Left lung (tissue), 4 donors: ENCODE measurements at regions not wholly inside any gene's neighbourhood (a gene's known extent, or its start where the extent isn't known, plus 50 kb on each side); places are given as distances from the start of the nearest gene placed in this dataset.

Experiments
- ATAC-seq: fragments of 200-7000 bp; cut with Tn5 transposase; one replicate; pipeline ENCODE4 v1.9.1; 2020; ENCODE audit warnings: moderate library complexity
- DNase-seq, 4 donors: peaks; one replicate each; pipeline ENCODE4 v3.0.0-alpha.2; 2013 to 2020
- H3K27ac ChIP-seq, 2 donors: fragments of 200-600 bp; sonication (generic) in 1 of 2; one replicate each; pipeline versions ENCODE4 v1.5.0 to v1.8.0; 2020 to 2021
- H3K27me3 ChIP-seq, 2 donors: fragments of 200-600 bp; sonication (generic) in 1 of 2; one replicate each; pipeline versions ENCODE4 v1.5.0 to v1.8.0; 2020 to 2021
- H3K36me3 ChIP-seq, 2 donors: fragments of 200-600 bp; sonication (generic) in 1 of 2; one replicate each; pipeline versions ENCODE4 v1.5.0 to v1.8.0; 2020 to 2021
- H3K4me1 ChIP-seq, 2 donors: fragments of 200-600 bp; one replicate each; pipeline ENCODE4 v1.8.0; 2021
- H3K4me3 ChIP-seq, 2 donors: fragments of 200-600 bp; sonication (generic) in 1 of 2; one replicate each; pipeline versions ENCODE4 v1.5.0 to v1.8.0; 2020 to 2021; ENCODE audit warnings: mild to moderate bottlenecking in 1 of 2
- H3K9me3 ChIP-seq, 2 donors: fragments of 200-600 bp; sonication (generic) in 1 of 2; one replicate each; pipeline versions ENCODE4 v1.5.0 to v1.8.0; 2020 to 2021
- CTCF ChIP-seq, 2 donors: fragments of 200-600 bp; sonication (generic) in 1 of 2; IDR thresholded peaks; one replicate each; pipeline versions ENCODE4 v1.5.0 to v1.8.0; 2021; ENCODE audit warnings: antibody characterized with exemption in 2 of 2
- intact Hi-C, 2 donors: fragments of 100-400 bp; cut with DNase I; formaldehyde crosslinking; loops; one replicate each; pipeline versions ENCODE4 v1.11.2 to v1.14.2; 2022
- donor health status: DM: no; HTN: yes; CAD: no.
- donor health status: DM: no; HTN: no; CAD: no.

DNA sequence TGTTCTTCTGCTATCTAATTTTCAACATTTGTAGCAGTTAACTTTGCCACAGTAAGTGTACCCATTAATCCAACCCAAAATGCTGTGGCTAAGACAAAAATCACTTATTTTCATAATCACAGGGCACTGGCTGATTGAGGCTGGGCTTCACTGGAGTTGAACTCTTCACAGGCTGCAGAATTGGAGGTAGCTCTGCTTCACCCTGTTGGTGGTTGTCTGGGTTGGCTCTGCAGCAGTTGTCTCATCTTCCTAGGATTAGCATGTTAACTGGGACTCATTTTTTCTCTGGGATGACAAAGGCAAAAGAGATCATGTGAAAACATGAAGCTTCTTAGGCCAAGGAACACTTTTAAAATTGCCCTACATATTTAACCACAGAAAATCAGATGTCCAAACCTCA is 518.9 kb downstream of the TLR4 start:
- intact Hi-C loops, result no loop called here
- no peaks in the 10 kb centered on the region for H3K9me3 ChIP-seq
- no peak for TF ChIP-seq CTCF (IDR thresholded peaks at IDR 0.05)
- H3K27ac ChIP-seq, result no peak overlapping the region
- DNase-seq (no peak), ATAC-seq (no peak)
- no peaks in the 10 kb centered on the region for H3K4me1 ChIP-seq
- H3K4me3 ChIP-seq, result no peak overlapping the region
- no peaks in the 10 kb centered on the region for H3K36me3 ChIP-seq
- no peaks in the 10 kb centered on the region for H3K27me3 ChIP-seq

- H3K9me3 ChIP-seq, result no peaks in the 10 kb centered on the region
- intact Hi-C loops, result no loop called here
- no peak for TF ChIP-seq CTCF (IDR thresholded peaks at IDR 0.05)
- ATAC-seq, result no peak
- DNase-seq, result no peak
- H3K4me1 ChIP-seq, result no peaks in the 10 kb centered on the region
- no peak overlapping the region for H3K27ac ChIP-seq
- H3K27me3 ChIP-seq, result no peaks in the 10 kb centered on the region
- no peak overlapping the region for H3K4me3 ChIP-seq
- H3K36me3 ChIP-seq, result no peaks in the 10 kb centered on the region
These were observed 526.1 kb downstream of the TLR4 start for GRCh38 chr9:118230329-118230728.

DNA sequence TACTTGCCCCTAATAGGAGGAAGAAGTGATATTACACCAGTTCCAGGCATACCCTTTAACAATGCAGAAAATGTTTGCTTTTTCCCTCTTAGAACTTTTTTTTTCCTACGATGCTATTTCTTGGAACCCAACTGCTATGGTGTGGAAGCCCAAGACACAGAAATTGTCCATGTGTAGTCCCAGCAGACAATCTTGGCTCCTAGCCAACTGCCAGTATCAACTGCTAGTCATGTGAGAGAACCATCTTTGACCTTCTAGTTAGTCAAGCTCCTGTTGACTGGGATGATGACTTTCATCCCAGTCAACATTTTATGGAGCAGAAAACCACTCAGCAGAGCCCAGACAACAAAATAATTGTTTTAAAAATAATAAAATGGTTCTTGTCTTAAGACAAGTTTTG is 532.4 kb downstream of the TLR4 start:
- Histone ChIP-seq H3K4me3 (no peak overlapping the region), H3K36me3 (no peaks in the 10 kb centered on the region), H3K27me3 (no peaks in the 10 kb centered on the region), H3K27ac (no peak overlapping the region), H3K4me1 (no peaks in the 10 kb centered on the region), H3K9me3 (peaks cover 0 to 20% of the 10 kb centered on the region in 2 donors)
- DNase-seq, result no peak
- no peak for TF ChIP-seq CTCF (IDR thresholded peaks at IDR 0.05)
- intact Hi-C loops, result no loop called here
- no peak for ATAC-seq

GRCh38 chr9:118238139-118238538 is 533.9 kb downstream of the TLR4 start:
- H3K4me1 ChIP-seq, result no peaks in the 10 kb centered on the region
- ATAC-seq (no peak), DNase-seq (no peak)
- no peak for TF ChIP-seq CTCF (IDR thresholded peaks at IDR 0.05)
- no peak overlapping the region for H3K4me3 ChIP-seq
- H3K27me3 ChIP-seq, result no peaks in the 10 kb centered on the region
- H3K9me3 ChIP-seq, result peaks cover 0 to 24% of the 10 kb centered on the region in 2 donors
- intact Hi-C loops, result no loop called here
- no peak overlapping the region for H3K27ac ChIP-seq
- no peaks in the 10 kb centered on the region for H3K36me3 ChIP-seq

- intact Hi-C loops, result no loop called here
These were observed 547.8 kb downstream of the TLR4 start for GRCh38 chr9:118252027-118252426.

More at GRCh38 chr9:118252027-118252426, 547.8 kb downstream of the TLR4 start:
- Histone ChIP-seq H3K27ac (no peak overlapping the region), H3K27me3 (no peaks in the 10 kb centered on the region), H3K9me3 (peaks cover 1 to 16% of the 10 kb centered on the region in 2 donors), H3K4me3 (no peak overlapping the region), H3K4me1 (no peaks in the 10 kb centered on the region), H3K36me3 (no peaks in the 10 kb centered on the region)
- ATAC-seq (no peak), DNase-seq (no peak)
- TF ChIP-seq CTCF (IDR thresholded peaks at IDR 0.05), result no peak
